CD4-positive, alpha-beta T cell treated with Interleukin-21 for 1 hour (primary cell): ENCODE measurements at regions not wholly inside any gene's neighbourhood (a gene's known extent, or its start where the extent isn't known, plus 50 kb on each side); places are given as distances from the start of the nearest gene placed in this dataset.

Experiments
- DNase-seq: peaks from one replicate; pipeline ENCODE4 v3.0.0-alpha.2; 2020

DNA sequence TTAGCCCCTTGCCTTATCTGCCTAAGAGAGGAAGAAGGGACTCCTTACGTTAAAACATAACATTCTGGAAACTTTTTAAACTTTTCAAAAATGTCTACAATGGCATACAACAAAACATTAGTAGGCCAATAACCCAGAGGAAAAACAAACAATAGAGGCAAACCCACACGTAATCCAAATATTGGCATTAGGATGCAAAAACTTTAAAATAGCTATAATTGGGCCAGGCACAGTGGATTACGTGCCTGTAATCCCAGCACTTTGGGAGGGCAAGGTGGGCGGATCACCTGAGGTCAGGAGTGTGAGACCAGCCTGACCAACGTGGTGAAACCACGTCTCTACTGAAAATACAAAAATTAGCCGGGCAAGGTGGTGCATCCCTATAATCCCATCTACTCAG lies 134.9 kb downstream of the AQP9 start:
- DNase-seq, result no peak

DNA sequence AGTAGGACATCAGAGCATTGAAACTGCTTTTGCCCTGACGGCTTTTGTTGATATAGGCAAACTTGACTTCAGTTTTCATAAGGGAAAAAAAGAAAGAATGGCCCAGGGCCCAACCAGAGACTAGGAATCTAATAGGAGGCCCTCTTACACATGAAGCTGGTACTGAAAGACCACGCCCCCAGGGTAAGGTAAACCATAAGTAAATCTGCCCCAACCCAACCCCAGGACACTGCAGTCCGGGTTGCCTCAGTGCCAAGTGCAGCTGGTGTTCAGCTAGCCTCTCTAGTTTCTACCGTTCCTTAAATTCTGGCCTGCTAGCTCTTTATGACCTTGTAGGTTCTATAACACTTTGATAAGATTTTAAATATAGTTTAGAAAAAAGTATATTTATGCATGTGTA lies 136.7 kb downstream of the AQP9 start:
- no peak for DNase-seq

DNA sequence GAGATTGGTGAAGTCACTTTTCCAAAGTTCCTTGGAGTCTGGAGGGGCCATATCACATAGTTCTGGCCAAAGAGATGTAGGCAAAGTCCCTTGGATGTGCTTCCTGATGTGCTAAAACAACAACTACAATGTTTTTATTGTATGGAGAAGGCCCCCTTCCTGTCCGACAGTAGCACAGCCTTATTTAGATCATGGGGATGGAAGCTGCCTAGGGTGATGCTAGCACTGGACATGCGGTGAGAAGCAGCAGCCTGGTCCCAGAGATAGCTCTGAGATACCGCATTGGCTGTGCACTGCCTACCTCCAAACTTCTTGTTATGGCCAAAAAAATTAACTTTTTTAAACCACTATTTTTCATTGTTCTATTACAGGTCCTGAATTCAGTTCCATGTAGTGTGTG lies 137.6 kb downstream of the AQP9 start:
- no peak for DNase-seq

DNA sequence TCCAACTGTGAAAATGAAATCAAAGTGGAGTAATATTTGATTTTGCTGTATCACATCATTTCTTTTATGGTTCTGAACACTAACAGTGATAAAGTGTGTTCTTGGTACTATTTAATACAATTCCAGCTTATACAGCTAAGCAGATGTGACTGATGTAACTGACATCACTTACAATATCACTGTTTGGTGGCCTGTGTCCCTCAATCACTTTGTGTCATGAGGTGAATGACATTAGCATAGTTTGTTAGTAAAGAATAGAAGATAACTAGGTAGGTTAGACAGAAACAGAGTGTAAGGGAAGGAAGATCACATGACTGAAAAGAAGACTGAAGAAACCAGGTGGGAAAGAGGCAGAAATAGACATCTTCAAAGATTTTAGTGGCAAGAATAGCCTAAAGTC lies 138.7 kb downstream of the AQP9 start:
- no peak for DNase-seq

DNA sequence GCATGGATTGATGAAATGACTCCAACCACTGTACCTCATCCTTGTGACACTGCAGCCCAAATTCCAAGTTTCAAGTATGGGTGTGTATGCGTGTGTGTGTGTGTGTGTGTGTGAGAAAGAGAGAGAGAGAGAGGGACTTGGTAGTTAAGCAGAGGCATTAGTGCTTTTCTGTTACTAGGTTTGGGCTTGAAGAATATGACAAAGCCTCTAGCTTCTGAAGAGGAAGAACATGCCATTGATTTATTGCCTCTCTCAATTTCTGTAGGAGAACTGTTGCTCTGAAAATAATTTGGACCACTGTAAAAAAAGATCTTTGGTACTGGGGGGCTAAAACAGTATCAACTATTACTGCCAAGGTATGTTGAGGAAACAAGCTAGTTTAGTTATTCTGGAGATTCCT lies 139.2 kb downstream of the AQP9 start:
- no peak for DNase-seq

DNA sequence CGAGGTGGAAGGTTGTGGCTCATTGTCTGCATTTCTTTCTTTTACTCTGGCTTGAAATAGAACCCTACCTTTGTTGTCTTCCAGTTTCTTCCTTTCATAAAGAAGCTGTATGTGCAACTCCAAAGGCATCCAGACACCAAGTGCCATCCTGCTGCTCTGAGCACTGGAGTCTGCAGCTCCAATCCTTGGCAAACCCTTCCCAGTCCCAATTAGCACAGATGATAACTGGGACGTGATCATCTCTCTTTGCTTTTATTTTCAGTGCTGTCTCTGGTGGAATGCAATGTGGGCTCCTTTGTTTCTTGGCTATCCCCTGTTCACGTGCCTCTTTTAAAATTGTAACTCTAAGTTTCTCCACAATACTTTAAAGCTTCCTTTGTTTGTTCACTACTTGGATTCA lies 140.9 kb downstream of the AQP9 start:
- no peak for DNase-seq

DNA sequence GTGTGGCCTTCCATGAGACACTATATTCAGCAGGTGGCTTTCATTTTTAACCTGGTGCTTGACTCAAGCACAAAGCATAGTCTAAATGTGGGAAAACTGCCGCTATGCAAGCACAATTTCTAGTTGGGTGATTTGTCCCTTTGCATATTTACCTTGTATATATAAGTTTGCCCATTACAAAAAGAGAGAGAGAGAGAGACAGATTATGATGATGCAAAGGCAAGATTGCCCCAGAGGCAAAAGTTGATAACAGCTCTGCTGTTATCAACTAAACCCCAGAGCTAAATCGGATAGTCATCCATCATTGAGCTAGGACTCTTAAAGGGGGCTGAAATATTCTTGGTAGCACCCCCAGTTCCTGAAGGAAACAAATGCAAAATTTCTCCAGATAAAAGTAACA lies 141.5 kb downstream of the AQP9 start:
- DNase-seq, result no peak

DNA sequence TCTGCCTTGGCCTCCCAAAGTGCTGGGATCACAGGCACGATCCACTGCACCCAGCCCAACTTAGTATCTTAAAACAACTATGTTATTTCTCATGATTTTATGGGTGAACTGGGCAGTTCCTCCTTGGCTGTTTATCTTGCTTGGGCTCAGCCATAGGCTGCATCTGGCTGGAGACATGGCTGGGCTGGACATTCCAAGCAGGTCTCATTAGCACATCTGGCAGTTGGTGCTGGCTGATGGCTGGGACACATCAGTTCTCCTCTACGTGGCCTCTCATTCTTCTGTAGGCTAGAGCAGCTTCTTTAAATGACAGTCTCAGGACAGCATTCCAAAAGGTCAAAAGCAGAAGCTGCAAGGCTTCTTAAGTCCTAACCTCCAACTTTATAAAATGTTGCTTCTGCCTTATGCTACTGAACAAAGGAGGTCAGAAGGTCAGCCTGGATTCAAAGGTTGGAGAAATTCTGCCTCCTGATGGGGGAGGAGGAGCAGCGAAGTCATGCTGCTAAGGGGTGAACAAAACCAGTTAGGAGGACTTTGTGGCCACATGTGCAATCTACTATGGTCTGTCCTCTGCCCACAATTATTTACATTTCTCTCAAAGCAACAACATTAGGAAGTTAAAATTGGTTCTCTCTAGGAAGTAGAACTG lies 144.0 kb downstream of the AQP9 start:
- no peak for DNase-seq

DNA sequence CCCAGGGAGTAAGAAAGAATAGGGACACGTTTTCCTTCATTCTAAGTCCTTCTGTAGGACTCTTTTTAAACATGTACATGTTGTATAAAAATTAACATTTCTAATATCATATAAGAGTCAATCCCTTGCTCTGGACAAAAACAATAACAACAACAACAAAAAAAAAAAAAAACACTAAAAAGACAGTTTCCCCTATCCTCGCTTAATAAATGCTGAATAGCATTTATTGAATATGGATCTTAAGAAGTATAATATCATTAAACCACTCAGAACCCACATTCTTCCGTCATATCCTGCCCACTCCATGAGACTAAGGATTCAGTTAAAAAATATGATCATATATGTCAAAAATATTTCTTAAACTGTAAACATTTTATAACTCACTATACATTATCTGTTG lies 145.1 kb downstream of the AQP9 start:
- no peak for DNase-seq

DNA sequence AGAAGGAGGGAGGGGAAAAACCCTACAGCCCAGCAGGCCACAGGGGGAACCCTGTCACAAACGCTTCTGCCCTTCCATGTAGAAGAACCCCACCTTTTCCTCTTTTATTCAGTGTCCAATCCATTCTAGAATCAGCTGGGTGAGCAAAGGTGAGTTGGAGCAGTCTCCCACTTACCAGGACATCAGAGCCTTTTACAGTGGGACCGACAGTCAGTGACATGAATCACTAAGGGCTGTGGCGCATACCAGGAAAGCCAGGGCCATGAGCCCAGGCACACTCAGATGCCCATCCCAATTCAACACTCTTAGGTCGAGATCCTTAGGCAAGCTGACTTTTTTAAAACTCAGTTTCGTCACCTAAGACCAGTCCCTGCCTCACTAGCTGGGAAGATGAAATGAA lies 146.1 kb downstream of the AQP9 start:
- no peak for DNase-seq

DNA sequence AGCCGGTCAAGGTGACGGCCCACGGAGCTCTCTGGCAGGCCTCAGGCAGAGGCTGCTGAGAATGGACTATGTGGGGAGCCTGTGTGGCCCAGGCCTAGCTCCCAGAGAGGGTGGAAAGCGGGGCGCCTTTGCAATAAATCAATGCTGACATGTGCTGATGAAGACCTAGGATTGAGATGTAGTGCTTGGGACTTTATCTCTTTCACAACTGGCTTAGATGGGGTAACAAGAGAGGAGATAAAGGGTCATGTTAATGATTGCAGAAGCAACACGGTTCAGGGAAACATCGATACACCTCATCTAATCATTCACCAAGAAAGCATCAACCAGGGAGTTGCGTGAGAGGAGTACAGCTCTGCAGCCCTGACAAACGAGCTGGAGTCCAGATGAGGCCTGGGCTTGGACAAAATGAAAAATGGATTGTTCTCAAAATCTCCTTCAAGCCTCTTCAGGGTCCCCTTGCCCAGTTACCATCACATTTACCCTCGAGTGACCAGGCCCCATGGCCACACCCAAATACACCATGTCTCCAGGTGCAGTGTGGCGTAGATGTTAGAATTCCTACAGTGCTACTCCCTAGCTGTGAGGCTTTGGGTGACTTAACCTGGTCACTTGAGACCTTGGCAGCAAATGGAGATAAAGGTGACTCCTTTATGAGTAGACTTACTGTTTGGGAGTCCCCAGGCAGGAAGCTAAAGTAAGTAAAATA lies 146.4 kb upstream of the LIPC start:
- no peak for DNase-seq

DNA sequence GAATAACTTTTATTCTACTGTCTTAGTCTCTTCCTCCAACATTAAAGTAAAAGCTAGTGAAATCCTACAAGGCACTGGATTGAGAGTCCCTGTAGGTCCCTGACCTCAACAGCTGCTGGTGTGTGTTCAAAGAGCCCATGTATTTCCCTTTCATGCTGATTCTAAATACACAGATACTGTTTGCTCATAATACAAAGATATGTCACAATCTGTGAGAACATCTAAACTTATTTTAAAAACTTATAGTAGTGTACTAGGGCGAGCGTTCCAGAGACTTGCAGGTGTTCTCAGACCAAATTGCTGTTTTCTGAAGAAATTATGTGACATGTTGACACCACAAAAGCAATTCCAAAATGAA lies 145.9 kb upstream of the LIPC start:
- DNase-seq, result no peak

DNA sequence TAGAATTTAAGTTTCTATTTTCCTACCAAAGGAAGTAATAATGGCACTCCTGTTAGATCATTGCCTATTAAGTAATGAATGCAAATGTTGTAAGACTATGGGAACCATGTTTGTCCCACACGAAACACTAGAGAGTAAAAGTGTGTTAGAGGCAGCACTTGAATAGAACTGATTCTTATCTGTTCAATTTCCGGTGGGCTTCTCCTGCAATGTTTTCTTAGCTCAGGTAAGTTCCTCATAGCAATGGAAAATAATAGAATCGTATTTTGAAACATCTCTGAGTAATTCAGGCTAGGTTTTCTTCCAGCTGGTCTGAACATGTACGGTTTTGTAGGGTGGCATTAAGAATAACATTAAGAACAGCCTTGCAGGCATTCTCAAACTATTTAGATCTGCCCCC lies 145.3 kb upstream of the LIPC start:
- no peak for DNase-seq

DNA sequence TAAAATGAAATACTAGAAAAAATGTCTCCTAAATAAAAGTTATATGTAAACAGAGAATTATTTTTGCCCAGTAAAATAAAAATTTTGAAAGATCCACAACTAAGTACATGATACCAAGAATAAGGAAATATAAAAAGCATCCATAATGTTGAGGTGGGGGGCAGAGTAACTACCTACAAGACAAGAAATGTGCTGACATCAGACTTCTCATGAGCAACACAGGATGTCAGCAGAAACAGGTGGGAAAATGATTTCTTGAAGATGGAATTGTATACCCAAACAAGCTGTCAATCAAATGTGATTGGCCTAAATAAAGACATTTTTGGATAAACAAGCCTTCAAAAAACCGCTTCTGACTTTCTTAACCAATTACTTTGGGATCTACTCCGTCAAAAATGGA lies 143.9 kb upstream of the LIPC start:
- no peak for DNase-seq

DNA sequence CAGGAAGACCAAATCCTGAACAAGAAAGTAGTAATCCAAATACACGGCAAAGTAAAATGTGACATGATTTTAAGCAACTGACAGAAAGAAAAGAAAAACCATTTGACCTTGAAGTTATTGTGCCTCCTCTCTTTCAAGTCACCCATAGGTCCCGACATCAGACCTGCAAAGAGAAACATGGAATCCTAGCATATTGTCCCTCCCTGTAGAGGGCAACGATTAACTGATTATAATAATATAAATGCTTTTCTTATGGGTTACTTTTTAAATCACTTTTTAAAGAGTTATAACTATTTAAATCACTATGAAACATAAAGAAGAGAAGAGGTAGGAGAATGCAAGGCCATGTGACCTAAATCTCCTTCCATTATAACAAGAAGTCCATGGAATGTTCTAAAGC lies 143.2 kb upstream of the LIPC start:
- DNase-seq, result no peak

DNA sequence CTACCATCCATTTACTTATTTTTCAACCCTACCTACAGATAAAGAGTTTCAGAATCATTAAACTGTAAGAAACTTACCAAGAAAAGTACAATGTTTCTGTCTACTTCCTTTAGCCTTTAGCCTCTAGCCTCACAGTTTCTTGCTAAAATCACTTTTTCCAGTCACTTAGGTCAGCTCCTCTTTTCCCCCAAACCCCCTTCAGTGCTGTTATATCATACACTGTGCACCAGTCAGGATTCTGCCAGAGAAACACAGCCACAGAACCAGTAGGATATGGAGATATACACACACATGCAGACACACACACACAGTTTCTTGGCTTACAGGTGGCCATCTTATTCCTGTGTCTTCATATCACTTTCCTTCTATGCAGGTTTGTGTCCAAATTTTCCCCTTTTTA lies 139.9 kb upstream of the LIPC start:
- DNase-seq, result no peak

DNA sequence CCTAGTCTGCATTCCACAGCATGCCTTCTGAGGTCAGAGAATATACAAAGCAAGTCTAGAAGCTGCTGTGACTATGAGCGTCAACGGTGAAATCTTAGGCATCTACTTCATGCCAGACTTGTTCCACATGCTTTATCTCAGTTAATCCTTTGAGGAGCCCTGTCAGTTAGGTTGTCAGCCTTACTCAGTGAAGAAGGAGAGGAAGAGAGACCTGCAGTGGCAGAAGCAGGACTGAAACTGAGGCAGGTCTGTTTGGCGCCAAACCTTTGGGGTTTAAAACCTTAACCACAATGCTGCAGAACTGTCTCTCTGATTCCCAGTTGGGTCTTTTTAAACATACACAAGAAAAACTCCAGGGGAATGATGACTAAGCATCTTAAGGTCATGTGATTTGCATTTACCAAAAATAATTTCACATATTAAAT lies 139.0 kb upstream of the LIPC start:
- DNase-seq, result no peak

DNA sequence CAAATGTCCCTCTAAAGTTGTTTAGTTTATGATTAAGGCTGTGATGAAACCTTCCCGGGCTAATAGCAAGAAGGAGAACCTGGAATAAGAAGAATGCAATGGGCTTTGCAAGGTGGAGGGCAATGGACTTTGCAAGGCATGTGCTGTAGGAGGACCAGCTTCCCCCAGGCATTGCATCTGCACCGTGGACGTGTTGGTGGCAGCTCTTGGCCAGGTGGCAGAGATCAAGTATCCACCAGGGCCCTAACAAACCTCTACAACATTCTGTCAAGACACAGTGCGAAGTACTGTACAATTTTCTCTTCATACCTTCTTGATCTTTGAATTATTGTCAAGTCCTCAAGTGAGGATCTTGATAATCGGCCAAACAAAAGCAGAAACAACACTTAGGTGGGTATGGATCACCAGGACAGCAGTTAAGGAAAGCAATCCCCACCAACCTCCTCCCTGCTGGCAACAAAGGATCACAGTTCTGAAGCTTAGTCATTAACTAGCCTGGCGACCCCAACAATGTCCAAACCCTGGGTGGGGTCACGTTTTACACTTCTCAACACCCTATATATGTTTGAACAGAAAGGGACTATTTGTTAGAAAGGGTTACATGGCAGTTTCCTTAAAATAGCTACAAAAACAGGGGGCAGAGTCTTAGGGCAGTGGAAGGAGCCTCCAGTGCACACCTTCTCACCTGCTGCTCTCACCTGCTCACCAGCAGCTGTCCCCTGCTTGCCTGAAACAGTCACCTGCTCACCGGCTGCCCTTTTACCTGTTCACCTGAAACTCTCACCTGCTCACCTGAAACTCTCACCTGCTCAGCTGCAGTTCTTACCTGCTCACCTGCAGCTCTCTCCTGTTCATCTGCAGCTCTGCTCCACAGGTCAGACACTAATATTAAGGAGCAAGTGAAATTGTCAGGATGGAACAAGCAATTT lies 137.9 kb upstream of the LIPC start:
- DNase-seq, result no peak

DNA sequence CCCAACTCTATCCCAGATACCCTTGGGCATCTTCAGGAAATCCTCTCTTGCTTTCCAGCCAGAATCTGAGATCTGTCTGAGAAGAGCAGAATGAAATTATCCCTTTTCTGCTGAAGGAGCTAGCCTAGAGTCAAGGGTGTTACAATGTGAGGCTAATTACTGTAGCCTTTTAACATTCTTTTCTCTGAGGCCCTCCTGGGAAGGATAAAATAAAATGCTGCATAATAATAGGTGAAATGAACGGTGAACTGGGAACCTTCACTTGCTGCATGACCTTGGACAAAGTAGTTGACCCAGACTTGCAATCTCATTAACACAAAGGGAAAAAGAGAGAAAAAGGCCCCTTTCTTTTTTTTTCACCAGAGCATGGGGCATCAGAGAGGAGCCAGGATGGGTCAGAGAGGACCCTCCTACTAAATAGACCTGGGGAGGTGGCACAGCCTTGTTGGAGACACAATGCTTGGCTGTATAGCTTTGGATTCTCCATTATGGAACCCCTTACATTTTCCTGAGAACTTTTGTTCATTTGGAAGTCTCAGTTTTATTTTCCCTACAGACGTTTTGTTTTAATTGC lies 137.0 kb upstream of the LIPC start:
- DNase-seq, result no peak

DNA sequence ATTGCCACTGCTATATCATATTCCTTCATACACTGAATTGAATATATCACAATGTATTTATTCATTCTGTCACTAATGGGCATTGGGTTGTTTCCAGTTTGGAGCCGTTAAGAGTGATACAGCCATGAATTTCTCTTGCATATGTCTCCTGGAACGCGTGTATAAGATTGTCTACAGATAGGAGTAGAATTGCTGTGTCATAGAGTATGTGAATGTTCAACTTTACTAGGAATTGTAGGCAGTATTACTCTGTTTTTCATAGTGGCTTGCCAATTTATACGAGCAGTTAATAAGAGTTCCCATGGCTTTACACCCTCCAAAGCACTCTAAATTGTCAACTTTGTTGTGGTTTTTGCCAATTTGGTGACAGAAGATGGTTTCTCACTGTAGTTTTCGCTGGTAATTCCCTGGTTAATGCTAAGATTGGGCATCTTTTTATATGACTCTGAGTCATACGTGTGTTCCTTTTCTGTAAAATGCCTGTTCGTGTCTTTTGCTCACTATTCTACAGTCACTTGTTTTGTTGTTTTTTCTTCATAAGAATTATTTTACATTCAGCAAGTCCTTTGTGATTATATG lies 136.1 kb upstream of the LIPC start:
- no peak for DNase-seq

DNA sequence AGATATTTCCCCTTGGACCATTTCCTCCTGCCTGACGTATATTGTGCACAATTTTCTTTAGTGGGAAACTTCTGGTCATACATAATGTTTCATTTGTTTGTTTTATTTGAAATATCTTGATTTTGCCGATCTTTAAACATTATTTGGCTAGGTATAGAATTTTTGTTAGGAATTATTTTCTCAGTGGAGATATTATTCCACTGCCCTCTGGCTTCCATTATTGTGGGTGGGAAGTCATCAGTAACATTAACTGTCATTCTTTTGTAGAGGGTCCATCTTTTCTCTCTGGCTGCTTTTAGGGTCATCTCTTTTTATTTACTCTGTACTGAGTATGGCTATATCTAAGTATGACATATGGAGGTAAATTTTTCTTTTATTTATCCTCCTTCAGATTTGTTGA lies 135.5 kb upstream of the LIPC start:
- no peak for DNase-seq

DNA sequence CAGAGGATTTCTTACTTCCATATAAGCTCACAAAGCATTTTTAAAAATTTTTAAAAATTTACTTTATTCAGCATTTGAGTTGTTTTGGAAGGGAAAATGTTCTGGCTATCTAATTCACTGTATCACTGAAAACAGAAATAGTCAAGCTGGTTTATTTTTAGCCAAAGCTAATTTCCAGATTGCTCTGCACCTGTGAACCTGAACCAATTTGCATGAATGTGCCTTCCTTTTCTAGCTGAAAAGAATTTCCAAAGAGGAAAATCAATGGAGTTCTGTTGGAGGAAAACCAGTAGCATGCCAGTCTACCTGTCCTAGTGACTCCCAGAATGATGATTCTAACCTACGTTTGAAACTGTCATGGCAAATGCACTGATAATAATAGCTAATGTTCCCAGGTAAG lies 134.2 kb upstream of the LIPC start:
- DNase-seq, result no peak
